NCI-H1048 (cell line): ENCODE measurements at regions not wholly inside any gene's neighbourhood (a gene's known extent, or its start where the extent isn't known, plus 50 kb on each side); places are given as distances from the start of the nearest gene placed in this dataset.
"Not testable (repeated sequence)": the region's sequence is repeated elsewhere in the genome, so short reads cannot be mapped to it uniquely, and the experiment has no call there.

Experiments
- DNase-seq: peaks from one replicate; lab custom pipeline; 2025; lab: John Stamatoyannopoulos, UW

DNA sequence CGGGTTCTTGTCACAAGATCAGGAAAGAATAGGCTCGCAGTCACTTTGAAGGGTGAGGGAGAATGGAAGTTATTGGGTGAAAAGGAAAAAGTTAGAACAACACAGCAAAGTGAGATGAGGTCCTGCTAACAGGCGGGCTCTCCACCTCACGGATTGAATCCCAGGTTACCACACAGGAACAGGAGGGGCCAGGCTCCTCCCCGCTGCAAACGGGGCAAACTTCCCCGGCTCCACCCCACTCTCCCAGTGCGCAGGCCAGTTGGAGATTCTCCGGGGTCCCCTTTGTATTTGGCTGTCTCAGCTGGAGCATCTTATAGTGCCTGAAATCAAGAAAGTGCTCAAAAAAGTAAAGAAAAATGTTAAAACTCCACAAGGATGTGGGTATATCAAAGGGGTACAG, 78.3 kb upstream of the IPO5 start:
- no peak for DNase-seq

DNA sequence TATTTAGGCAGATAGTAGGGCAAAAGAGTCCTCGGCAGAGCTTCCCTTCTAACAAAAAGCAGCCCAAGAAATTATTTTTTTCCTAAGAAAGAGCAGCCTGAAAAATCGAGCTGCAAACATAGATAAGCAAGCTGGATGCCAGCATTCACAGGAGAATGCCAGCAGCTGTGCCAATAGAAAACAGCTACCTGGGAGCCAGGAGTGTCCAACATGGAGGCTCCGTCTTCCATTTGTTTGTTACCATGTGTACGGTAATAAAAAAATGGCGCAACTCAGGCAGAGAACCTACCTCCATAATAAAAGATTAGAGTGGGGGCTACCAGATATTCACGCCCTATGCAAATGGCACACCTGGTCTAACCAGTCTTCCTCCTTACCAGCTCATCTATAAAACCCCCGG, 77.6 kb upstream of the IPO5 start:
- no peak for DNase-seq

DNA sequence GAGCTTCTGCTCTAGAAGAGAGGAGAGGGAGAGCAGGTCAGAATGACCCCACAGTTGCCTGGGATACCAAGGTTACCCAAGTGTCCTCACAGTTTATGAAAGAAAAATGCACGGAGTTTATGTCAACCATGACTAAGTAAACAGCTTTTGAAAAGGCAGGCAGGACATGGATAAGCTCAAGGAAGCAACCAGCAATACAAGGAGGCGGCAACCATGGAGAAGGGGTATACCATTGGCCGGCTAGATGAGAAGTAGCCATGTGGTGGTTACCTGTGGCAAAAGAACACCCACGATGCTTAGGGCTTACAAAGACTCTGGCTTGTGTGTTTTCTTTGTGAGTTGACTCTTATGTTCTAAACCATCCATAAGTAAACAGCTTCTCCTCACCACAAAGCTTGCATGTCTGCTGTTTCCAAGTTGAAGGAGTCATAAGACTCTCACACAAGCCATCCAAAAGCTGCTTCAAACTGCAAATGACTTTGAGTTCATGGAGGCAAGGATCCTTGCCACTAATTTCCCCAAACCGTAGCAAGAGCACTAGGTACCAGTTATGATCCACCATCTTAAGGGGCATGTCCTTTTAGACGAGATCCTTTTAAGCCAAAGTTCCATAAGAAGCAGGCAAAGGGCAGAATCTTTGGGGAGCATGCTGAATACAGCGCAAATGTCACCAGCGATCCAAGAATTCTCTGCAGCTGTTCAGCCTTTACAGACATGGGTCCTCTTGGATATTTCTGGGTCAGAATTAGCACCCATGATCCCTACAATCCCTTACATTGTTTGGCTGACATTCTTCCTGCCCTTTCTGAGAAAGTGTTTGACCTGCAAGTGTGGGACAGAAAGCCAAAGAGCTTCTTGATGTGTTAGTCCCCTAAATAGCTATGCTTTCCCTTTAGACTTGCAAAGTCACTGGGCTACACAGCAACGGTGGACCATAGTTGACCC, 74.8 kb upstream of the IPO5 start:
- DNase-seq: no peak

DNA sequence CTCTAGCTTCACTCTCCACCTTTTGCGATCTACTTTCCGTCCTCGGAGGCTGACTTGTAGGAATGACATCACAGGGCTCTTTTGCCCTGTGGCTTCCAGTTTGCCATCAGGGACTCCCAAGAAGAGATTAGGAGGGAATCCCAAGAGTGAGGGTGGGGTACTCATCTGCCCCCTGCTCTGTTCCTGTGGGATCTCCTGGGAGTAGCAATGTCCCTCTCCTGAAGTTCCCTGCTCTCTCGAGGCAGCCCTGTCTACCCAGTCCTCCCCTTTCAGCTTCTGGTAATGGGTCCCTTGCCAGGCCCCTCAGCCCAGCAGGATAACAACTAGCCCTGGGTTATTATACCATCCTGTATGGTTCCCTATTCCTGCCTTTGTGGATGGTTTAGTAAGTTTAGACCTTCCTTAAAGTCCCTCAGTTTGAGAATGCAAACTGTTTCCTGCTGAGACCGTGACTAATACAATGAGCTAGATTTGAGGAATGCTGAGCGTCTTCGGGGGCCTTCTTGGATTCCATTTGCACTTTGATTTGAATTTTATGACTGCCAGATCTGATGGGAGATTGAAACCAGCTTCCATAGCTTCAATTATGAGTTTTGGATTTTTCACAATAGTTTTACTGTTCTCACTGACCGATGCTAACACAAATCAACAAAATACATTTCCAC, 73.7 kb upstream of the IPO5 start:
- DNase-seq: no peak

DNA sequence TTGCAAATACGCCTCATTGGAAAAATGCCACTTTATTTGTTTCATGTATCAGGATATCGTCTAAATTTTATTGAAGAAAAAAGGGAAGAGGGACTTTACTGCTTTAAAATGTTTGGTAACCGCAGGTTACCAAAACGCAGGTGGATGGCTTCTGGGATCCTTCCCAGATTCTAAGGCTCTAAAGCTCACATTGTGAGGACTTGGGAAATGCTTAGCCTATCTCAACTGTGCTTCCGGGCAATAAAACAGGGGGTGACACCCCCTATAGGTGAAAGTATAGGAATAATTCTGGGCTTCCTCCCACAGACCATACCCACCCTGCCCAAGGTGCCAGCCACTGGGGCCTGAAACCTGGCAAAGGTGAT, 73.2 kb upstream of the IPO5 start:
- DNase-seq: no peak

DNA sequence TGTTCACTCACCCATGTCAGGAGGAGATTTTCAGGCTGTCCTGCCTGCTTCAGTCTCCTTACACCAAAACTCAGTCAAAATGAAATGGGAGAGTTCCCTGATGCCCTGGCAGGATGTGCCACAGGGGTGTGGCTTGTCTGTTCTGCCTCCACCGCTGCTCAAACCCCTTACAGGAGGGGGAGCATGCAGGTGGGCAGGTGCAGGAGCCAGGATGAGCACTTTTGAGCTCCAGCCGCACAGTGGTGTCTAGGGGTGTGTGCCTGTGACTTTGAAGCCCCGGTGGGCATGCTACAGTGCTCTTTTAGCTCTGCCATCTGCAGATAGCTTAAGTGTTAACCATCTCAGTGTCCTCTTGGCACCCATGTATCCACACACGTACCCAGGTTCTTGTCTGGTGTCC, 71.9 kb upstream of the IPO5 start:
- no peak for DNase-seq

DNA sequence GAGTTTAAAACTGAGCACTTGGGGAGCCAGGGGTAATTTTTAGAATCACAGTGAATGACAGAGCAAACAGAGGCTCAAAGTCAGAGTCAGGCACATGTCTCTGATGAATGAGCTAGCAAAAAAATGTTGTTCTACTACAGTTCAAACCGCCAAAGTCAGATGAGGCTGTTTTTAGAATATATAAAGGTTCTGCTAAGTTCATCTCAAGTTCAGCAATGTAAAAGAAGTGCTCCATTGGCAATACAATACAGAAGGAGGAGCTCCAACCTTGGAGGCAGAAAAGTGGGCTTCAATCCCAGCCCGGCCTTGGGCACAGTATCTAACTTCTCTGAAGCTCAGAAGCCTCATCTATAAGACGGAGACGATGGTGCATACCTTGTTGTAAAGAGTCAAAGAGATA, 70.1 kb upstream of the IPO5 start:
- no peak for DNase-seq

DNA sequence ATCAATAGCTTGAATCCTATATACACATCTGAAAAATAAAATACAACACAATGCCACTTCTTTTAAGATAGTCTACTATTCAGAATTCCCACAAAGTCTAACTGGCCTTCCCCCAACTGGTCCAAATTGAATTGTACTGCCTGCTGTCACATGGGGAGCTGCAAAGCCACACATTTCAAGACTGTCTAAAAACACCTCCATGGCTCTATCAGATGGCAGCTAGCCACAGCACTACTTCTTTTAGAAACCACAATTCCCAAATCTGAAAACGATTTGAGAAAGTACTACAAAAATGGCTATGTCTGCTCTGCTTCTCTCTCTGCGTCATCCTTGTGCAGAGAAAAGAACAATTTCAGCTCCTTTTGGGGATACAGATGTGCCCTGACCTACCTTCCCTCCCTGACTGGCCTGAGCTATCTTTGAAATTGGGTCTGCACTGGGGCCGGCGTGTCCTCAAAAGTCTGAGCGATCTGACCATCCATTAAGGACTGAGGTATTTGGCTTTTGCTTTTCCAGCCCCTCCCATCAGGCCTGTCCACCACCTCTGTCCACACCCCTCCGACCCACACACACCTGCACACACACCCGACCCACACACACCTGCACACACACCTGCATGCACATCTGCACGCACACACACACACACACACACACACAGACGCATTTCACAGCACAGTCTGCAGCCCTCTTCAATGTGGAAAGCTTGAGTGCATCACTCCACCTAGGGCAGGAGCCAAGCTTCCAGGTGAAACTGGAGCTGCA, 68.6 kb upstream of the IPO5 start:
- DNase-seq: no peak

DNA sequence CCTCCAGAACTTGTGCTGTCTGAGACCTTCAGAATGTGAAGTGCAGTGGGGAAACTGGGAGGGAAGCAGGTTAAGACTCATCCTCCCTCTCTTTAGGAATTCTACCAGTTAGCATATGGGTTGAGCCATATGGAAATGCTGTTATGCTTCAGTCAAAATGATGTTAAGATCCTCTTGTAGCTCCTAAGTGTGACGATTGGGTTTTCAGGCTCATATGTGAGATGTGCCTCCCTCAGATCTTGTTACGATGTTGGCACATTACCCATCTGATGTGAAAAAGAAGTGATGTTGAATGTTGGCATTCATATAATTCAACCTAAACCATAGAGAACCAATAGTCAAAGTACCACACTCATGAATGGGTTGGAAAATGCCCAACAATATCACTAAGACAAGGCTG, 67.8 kb upstream of the IPO5 start:
- no peak for DNase-seq

DNA sequence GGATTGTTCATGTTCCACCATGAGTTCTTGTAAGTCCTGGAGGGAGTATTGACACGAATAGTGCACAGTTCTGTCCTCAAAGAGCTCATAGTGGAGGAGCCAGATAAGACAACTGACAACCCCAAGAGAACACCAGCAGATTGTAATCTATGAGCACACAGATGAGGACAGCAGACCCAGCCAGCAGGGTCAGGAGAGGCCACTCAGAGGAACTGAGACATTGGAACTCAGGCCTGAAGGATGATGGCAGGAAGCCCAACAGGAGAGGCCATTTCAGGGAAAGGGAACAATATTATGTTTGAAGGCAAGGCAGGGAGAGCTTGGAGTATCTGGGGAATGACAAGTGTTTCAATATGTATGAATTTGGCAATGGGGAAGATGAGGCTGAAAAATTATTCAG, 63.7 kb upstream of the IPO5 start:
- DNase-seq: no peak

DNA sequence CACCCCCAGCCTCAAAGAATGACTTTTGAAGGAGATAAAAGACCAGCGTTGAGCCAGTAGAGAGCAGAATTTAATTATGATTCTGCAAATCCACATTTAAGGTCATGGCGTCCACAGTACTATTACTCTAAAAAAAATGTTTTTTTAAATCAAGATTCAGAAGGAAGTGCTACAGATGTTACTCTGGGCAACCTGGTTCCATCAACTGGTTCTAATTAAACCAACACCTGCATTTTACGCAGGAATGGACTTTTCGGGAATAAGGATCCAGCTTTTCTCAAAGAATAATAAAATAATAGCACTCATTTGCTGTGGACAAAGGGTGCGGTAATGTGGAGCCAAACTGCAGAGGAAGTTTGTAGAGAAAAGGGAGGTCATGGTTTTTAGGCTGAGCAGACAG, 62.9 kb upstream of the IPO5 start:
- DNase-seq: no peak

DNA sequence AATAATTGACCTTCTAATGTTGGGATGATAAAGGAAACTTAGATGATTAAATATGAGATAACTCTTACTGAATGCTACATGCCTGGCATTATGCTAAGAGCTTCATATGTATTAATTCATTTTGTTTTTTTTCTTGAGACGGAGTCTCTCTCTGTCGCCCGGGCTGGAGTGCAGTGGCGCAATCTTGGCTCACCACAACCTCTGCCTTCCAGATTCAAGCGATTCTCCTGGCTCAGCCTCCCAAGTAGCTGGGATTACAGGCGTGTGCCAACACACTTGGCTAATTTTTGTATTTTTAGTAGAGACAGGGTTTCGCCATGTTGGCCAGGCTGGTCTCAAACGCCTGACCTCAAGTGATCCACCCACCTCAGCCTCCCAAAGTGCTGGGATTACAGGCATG, 61.5 kb upstream of the IPO5 start:
- not testable (repeated sequence) for DNase-seq

DNA sequence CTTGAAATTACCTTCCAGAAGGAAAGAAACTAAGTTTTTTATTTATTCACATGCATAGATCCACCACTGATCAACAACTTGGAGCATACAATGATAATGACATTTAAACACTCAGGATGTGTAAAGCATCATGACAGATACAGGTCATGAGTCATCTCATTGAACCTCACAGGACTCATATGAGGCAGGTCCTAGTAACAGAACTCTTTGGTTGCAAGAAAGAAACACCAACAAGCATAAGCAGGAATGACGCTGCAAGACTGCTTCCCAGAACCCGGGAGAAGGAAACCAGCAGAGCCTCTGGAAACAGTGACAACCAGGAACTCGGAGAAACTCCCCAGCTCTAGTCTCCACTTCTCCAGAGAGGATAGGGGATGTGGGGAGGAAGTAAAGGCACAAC, 60.8 kb upstream of the IPO5 start:
- DNase-seq: no peak

DNA sequence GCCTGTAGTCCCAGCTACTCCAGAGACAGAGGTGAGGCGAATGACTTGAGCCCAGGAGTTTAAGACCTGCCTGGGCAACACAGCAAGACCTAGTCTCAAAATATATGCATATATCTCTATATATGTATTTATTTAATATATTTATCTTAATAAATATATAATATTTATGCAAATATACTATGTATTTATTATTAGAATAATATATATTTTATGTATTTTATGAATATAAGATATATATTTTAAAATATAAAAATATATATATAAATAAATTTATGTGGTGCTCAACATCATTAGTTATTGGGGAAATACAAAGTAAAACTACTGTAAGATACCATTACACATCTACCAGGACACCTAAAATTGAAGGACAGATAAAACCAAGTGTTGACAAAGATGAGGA, 58.1 kb upstream of the IPO5 start:
- DNase-seq: no peak

DNA sequence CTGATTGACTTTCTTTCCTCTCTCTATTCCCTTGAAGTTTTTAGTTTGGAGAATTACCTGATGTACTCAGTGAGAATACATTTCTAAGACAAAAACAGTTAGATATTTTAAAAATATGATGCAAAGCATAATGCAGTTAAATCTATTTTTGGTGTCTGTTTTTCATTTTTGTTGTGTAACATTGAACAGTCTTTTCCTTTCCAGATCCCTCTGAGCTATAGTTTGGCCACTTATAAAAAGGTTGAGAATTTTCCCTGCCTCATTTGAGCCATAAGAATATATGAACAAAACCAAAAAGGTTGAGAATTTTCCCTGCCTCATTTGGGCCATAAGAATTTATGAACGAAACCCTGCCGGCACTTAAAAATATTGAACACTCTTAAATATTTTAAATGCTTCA, 57.0 kb upstream of the IPO5 start:
- DNase-seq: no peak

DNA sequence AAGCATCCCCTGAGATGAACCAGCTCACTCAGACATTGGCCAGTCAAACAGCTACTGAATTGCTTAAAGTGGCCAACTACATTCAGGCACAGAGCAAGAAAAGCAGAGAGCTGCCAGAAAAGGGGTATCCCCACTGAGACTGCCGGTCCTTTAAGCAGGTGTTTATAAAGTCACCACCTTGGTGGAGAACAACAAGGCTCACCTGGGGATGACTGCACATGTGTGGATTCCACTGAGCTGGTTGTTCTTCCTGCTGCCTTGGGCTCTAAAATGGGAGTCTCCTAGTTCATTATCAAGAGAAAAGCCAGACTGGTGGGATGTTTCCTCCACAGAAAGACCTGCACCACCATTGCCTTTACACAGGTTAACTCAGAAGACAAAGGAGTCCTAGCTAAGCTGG, 51.8 kb upstream of the IPO5 start:
- DNase-seq: no peak
